ENCODE measurements at regions not wholly inside any gene's neighbourhood (a gene's known extent, or its start where the extent isn't known, plus 50 kb on each side); places are given as distances from the start of the nearest gene placed in this dataset.
"Not testable (repeated sequence)": the region's sequence is repeated elsewhere in the genome, so short reads cannot be mapped to it uniquely, and the experiment has no call there.

DNA sequence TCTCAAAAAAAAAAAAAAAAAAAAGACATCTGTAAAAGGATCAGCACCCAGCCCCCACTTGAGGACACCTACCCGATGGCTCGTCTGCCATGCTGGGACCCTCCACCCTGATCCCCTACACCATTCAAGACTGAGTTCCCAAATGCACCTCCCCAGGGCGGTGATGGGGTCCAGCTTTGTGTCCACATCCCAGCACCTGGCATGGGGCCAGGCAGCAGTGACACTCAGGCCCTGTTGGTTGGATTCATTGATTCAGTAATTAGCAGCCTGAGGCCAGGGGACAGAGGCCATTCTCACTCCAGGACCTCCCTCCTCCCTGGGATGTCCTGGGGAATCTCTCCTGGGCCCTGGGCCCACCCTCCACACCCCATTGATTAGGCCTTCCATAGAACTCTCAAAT is 88.8 kb upstream of the RUFY1 start:
- no peak for DNase-seq (ENCODE audit: low read depth)
- TF ChIP-seq, protein P1, sequence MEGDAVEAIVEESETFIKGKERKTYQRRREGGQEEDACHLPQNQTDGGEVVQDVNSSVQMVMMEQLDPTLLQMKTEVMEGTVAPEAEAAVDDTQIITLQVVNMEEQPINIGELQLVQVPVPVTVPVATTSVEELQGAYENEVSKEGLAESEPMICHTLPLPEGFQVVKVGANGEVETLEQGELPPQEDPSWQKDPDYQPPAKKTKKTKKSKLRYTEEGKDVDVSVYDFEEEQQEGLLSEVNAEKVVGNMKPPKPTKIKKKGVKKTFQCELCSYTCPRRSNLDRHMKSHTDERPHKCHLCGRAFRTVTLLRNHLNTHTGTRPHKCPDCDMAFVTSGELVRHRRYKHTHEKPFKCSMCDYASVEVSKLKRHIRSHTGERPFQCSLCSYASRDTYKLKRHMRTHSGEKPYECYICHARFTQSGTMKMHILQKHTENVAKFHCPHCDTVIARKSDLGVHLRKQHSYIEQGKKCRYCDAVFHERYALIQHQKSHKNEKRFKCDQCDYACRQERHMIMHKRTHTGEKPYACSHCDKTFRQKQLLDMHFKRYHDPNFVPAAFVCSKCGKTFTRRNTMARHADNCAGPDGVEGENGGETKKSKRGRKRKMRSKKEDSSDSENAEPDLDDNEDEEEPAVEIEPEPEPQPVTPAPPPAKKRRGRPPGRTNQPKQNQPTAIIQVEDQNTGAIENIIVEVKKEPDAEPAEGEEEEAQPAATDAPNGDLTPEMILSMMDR (IDR thresholded peaks at IDR 0.05; ENCODE audit: insufficient read depth, low read depth, low read length), result no peak
- H3K4me3 ChIP-seq (ENCODE audit: low read depth, low read length), result no peak overlapping the region

DNA sequence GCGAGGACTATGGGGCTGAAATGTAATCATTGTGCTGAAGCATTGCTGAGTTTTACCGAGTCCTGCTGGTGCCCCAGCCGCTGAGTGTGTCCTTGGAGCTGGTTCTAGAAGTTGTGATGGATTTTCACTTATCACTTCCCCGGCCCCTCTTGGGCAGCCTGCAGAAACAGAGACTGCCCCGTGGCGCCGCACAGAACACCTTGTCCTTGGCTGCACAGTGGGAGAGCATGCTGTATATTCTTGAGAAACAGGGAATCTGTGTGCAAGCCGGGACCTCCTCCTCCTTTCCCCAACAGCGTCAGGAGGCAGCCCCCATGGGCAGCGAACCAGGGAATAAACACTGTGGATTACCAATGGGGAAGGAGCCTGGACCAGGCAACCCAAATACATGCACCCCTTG is 90.6 kb upstream of the RUFY1 start:
- TF ChIP-seq, protein P1 (IDR thresholded peaks at IDR 0.05; ENCODE audit: insufficient read depth, low read depth, low read length), result no peak
- no peak for DNase-seq (ENCODE audit: low read depth)
- H3K4me3 ChIP-seq (ENCODE audit: low read depth, low read length), result no peak overlapping the region

DNA sequence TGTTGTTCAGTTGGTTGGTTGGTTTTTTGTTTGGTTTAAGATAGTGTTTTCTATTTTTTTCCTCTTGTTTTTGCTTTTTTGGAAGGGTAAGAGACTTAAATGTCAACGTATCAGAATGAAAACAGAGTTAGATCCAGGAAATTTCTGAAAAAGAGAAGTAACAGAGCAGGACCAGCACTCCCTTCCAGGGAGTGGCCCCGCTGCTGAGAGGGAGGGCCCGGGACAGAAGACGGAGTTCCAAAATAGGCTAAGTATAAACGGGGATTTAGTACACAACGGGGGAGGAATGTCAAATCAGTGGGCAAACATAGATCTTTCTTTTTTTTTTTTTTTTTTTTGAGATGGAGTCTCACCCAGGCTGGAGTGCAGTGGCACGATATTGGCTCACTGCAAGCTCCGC is 92.7 kb upstream of the RUFY1 start:
- TF ChIP-seq, protein P1 (IDR thresholded peaks at IDR 0.05; ENCODE audit: insufficient read depth, low read depth, low read length), result no peak
- H3K4me3 ChIP-seq (ENCODE audit: low read depth, low read length), result no peak overlapping the region
- no peak for DNase-seq (ENCODE audit: low read depth)

DNA sequence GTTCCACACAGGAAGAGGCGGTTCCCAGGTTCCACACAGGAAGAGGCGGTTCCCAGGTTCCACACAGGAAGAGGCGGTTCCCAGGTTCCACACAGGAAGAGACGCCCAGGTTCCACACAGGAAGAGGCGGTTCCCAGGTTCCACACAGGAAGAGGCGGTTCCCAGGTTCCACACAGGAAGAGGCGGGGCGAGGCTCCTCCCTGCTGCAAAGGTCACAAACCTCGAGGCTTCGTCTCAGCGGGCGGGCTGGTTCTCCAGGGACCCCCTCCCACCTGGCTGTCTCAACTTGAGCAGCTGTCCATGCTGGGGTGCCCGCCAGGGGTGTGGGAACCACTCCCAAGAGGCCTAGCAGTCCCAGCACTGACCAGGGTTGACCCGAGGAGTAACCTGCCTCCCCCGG is 94.3 kb upstream of the RUFY1 start:
- not testable (repeated sequence) for H3K4me3 ChIP-seq (ENCODE audit: low read depth, low read length); DNase-seq (ENCODE audit: low read depth)

DNA sequence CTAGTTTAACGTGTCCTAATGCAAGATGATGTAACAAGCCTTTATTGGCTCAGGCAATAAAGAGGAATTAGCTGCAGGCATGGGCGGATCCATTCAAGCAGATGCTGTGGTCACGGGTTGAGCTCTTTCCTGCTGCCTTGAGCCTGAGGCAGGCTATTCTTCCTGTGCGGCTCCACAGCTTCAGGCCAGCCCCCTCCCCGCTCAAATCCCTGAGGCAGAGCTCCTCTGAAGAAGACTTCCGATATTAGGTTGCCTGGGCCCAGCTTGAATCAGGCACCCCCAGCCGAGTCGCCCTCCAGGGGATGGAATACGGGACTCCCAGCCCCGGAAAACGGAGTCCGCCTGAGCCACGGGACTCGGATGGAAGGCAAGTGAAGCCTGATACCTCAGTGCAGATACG is 95.0 kb upstream of the RUFY1 start:
- H3K4me3 ChIP-seq (ENCODE audit: low read depth, low read length), result no peak overlapping the region
- TF ChIP-seq, protein P1 (IDR thresholded peaks at IDR 0.05; ENCODE audit: insufficient read depth, low read depth, low read length), result no peak
- DNase-seq (ENCODE audit: low read depth), result no peak

DNA sequence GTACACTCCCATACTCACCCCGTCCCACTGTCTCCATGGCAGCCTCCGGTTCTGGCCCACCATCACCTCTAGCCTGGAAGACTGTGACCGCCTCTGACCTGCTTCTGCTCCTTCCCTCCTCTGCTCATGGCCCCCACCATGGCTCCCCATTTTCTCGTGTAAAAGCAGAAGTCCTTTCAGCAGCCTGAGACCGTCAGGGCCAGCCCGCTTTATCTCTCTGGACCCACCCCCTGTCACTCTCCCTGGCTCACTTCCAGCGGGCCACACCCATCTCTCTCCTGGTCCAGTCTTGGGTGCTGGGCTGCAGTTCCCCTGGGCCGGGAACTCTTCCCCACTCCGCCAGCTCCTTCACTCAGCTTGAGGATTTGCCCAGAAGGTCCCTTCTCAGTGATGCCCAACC is 96.0 kb upstream of the RUFY1 start:
- H3K4me3 ChIP-seq (ENCODE audit: low read depth, low read length), result no peak overlapping the region
- no peak for DNase-seq (ENCODE audit: low read depth)
- TF ChIP-seq, protein P1 (IDR thresholded peaks at IDR 0.05; ENCODE audit: insufficient read depth, low read depth, low read length), result no peak

DNA sequence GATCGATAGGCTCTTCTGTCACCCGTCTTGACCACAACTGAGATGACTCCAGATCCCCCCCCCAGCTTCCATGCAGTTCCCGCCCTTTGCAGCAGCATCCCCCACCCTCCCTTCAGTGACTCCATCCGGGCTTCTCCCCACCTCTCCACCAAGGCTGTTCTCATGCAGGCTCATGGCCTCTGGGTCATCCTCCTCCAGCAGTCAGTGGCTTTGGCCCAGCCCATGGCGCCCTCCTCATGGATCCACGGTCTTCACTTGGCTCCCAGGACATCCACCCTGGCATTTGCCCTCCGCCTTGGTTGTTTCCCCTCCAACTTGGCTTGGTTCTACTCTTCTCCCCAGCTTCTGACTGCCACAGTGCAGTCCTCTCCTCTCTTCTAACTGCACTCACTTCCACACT is 96.7 kb upstream of the RUFY1 start:
- TF ChIP-seq, protein P1 (IDR thresholded peaks at IDR 0.05; ENCODE audit: insufficient read depth, low read depth, low read length), result no peak
- DNase-seq (ENCODE audit: low read depth), result no peak
- no peak overlapping the region for H3K4me3 ChIP-seq (ENCODE audit: low read depth, low read length)
